Heart left ventricle (tissue), 16 donors: ENCODE measurements at regions not wholly inside any gene's neighbourhood (a gene's known extent, or its start where the extent isn't known, plus 50 kb on each side); places are given as distances from the start of the nearest gene placed in this dataset.

Experiments
- ATAC-seq, 4 donors: fragments of 200-7000 bp; cut with Tn5 transposase; one replicate each; pipeline ENCODE4 v1.9.1; 2020 to 2022; ENCODE audit warnings: moderate library complexity in 4 of 4, mild to moderate bottlenecking in 3 of 4, moderate number of reproducible peaks in 1 of 4
- DNase-seq, 5 donors: peaks; one replicate each; pipeline ENCODE4 v3.0.0-alpha.2; 2020
- H3K27ac ChIP-seq, 12 donors: fragments of 200-600 bp; sonication (generic) in 4 of 12; one replicate each; pipeline versions ENCODE4 v1.5.0 to v1.8.0; 2016 to 2022; ENCODE audit warnings: mild to moderate bottlenecking in 2 of 12
- H3K27me3 ChIP-seq, 9 donors: fragments of 200-600 bp; sonication (generic) in 2 of 9; one replicate each; pipeline versions ENCODE4 v1.5.1 to v1.8.0; 2016 to 2022; ENCODE audit warnings: mild to moderate bottlenecking in 3 of 9
- H3K36me3 ChIP-seq, 9 donors: fragments of 200-600 bp; sonication (generic) in 2 of 9; one replicate each; pipeline versions ENCODE4 v1.5.0 to v1.8.0; 2018 to 2022; ENCODE audit warnings: mild to moderate bottlenecking in 2 of 9
- H3K4me1 ChIP-seq, 12 donors: fragments of 200-600 bp; sonication (generic) in 4 of 12; one replicate each; pipeline versions ENCODE4 v1.5.0 to v1.8.0; 2016 to 2022; ENCODE audit warnings: mild to moderate bottlenecking in 3 of 12
- H3K4me3 ChIP-seq, 12 donors: fragments of 200-600 bp; sonication (generic) in 4 of 12; one replicate each; pipeline versions ENCODE4 v1.5.0 to v1.8.0; 2017 to 2022; ENCODE audit warnings: mild to moderate bottlenecking in 9 of 12, moderate library complexity in 4 of 12
- H3K9me3 ChIP-seq, 12 donors: fragments of 200-600 bp; sonication (generic) in 4 of 12; one replicate each; pipeline versions ENCODE4 v1.5.0 to v1.8.0; 2016 to 2022; ENCODE audit warnings: mild to moderate bottlenecking in 1 of 12
- CTCF ChIP-seq, 12 donors: fragments of 200-600 bp; sonication (generic) in 4 of 12; IDR thresholded peaks; one replicate each; pipeline versions ENCODE4 v1.5.0 to v1.8.0; 2018 to 2022; ENCODE audit warnings: antibody characterized with exemption in 12 of 12, mild to moderate bottlenecking in 5 of 12
- POLR2A ChIP-seq, 2 donors: fragments of 450-650 bp; IDR thresholded peaks; one replicate each; pipeline ENCODE4 v1.6.1; 2017; ENCODE audit warnings: antibody characterized with exemption in 2 of 2, mild to moderate bottlenecking in 2 of 2, moderate library complexity in 2 of 2
- WGBS, 4 donors: extraction: QIAGEN DNeasy Blood & Tissue Kit in 2 of 4; methylation state at CpG; one replicate each; pipeline versions ENCODE4 v1.1.5 to v1.1.7; 2013 to 2018; 5-methylcytosine and 5-hydroxymethylcytosine counted together
- intact Hi-C, 10 donors: fragments of 100-400 bp; cut with DNase I; formaldehyde crosslinking; loops; one replicate each; pipeline versions ENCODE4 v1.11.1 to v1.14.2; 2022
- donor health status: ischemic (EF 13 %, LVEDD 7.1; RV severe dilation, severe dysfunction).
- donor health status: healthy with polysubstance abuse.
- donor health status: DM: no; HTN: yes; CAD: no.
- donor health status: DM: no; HTN: no; CAD: no.
- donor health status: ischemic (EF 25% LVEDD 6.9; RV normal size, moderate dysfunction).
- donor health status: ischemic (EF 25% LVEDD 5.7; RV mildly dilated, moderate dysfunction).
- donor health status: healthy.
- donor health status: DM: yes; HTN: yes; CAD: no.
- donor health status: ischemic (EF 35%, LVEDD 5.7; RV mildly dilated, moderate dysfunction).
- donor health status: nonischemic (EF 11% LVEDD 7.7; RV severe dilation, severe dysfunction).
- donor health status: DM: yes; HTN: yes; CAD: no.
- donor health status: PGD.
- donor health status: ischemic (EF 29% LVEDD 5.4; RV normal size, mild dysfunction).
- donor health status: nonischemic (EF 23%, LVEDD 6.1; RV moderate dilation, normal function).

- Histone ChIP-seq H3K9me3 (no peaks in the 10 kb centered on the region), H3K27ac (no peak overlapping the region), H3K36me3 (no peaks in the 10 kb centered on the region), H3K27me3 (no peaks in the 10 kb centered on the region), H3K4me1 (no peaks in the 10 kb centered on the region), H3K4me3 (no peak overlapping the region)
- no peak for DNase-seq
- intact Hi-C loops: loop anchor here in 1 of 10 donors (10.0 kb wide), 1 partner anchor 56 kb away; no protein-coding TSS in a partner anchor
- WGBS, 4 donors: 87 to 97% (median 90%) methylated on average over 2 of the region's 2 CpGs
- no peak for ATAC-seq
- TF ChIP-seq CTCF (IDR thresholded peaks at IDR 0.05) (no peak), POLR2A (IDR thresholded peaks at IDR 0.05) (no peak)
These were observed 649.6 kb upstream of the SETBP1 start for GRCh38 chr18:44031063-44031462.

GRCh38 chr18:44033144-44033701 is 647.5 kb upstream of the SETBP1 start:
- Histone ChIP-seq H3K9me3 (no peaks in the 10 kb centered on the region), H3K27ac (no peak overlapping the region), H3K27me3 (no peaks in the 10 kb centered on the region), H3K36me3 (no peaks in the 10 kb centered on the region), H3K4me3 (no peak overlapping the region), H3K4me1 (no peaks in the 10 kb centered on the region)
- no peak for TF ChIP-seq POLR2A (IDR thresholded peaks at IDR 0.05)
- no peak for TF ChIP-seq CTCF (IDR thresholded peaks at IDR 0.05)
- 74 to 83% (median 81%) methylated on average over 6 of the region's 6 CpGs for WGBS, 4 donors
- no peak for ATAC-seq
- DNase-seq: no peak
- intact Hi-C loops: loop anchor here in 1 of 10 donors (10.0 kb wide), 1 partner anchor 58 kb away; no protein-coding TSS in a partner anchor

- 27 to 40% (median 33%) methylated on average over 2 of the region's 2 CpGs for WGBS, 4 donors
- no peaks in the 10 kb centered on the region for H3K9me3 ChIP-seq
- H3K27ac ChIP-seq: no peak overlapping the region
- no peaks in the 10 kb centered on the region for H3K36me3 ChIP-seq
- DNase-seq: no peak
- no peaks in the 10 kb centered on the region for H3K27me3 ChIP-seq
- no peaks in the 10 kb centered on the region for H3K4me1 ChIP-seq
- intact Hi-C loops: loop anchor here in 1 of 10 donors (10.0 kb wide), 1 partner anchor 61 kb away; no protein-coding TSS in a partner anchor
- no peak for ATAC-seq
- TF ChIP-seq POLR2A (IDR thresholded peaks at IDR 0.05) (no peak), CTCF (IDR thresholded peaks at IDR 0.05) (no peak)
- H3K4me3 ChIP-seq: no peak overlapping the region
These were observed 645.1 kb upstream of the SETBP1 start for GRCh38 chr18:44035554-44035953.

GRCh38 chr18:44036501-44036900 is 644.2 kb upstream of the SETBP1 start:
- TF ChIP-seq POLR2A (IDR thresholded peaks at IDR 0.05) (no peak), CTCF (IDR thresholded peaks at IDR 0.05) (no peak)
- Histone ChIP-seq H3K36me3 (no peaks in the 10 kb centered on the region), H3K27ac (no peak overlapping the region), H3K27me3 (no peaks in the 10 kb centered on the region), H3K9me3 (no peaks in the 10 kb centered on the region), H3K4me3 (no peak overlapping the region), H3K4me1 (no peaks in the 10 kb centered on the region)
- DNase-seq (peak in 4 of 5 donors; percentile 7 to 59 (median 42)), ATAC-seq (no peak)
- 18 to 36% (median 30%) methylated on average over 3 of the region's 3 CpGs for WGBS, 4 donors
- intact Hi-C loops: loop anchor here in 1 of 10 donors (10.0 kb wide), 1 partner anchor 62 kb away; no protein-coding TSS in a partner anchor
